BJ (cell line): ENCODE measurements at regions not wholly inside any gene's neighbourhood (a gene's known extent, or its start where the extent isn't known, plus 50 kb on each side); places are given as distances from the start of the nearest gene placed in this dataset.

Experiments
- CTCF ChIA-PET: fragments of 350-600 bp; formaldehyde crosslinking; extraction: SDS; loops from one replicate; lab custom pipeline; 2021; ENCODE audit warnings: antibody characterized with exemption, inconsistent platforms; lab: Yijun Ruan, JAX
- POLR2A ChIA-PET: fragments of 300-600 bp; sonication (Branson Sonifier 250); formaldehyde crosslinking; extraction: SDS; loops from one replicate; lab custom pipeline; 2021; ENCODE audit warnings: antibody characterized with exemption; lab: Charles Lee
- DNase-seq: peaks from one replicate; pipeline ENCODE4 v3.0.0-alpha.2; 2011; ENCODE audit warnings: low read depth
- H3K27me3 ChIP-seq: 2 replicates; pipeline ENCODE4 v1.6.0; 2011; ENCODE audit warnings: low read length; ENCODE audit not compliant: control insufficient read depth, insufficient read depth
- H3K36me3 ChIP-seq: 2 replicates; pipeline ENCODE4 v1.5.1; 2011; ENCODE audit warnings: low read length; ENCODE audit not compliant: control insufficient read depth, insufficient read depth
- H3K4me3 ChIP-seq: 2 replicates; pipeline ENCODE4 v1.5.1; 2011; ENCODE audit warnings: low read depth, mild to moderate bottlenecking, control low read depth, low read length
- TF ChIP-seq, protein P1 (sequence below): IDR thresholded peaks from 2 replicates; pipeline ENCODE4 v1.5.1; 2011; ENCODE audit warnings: low read depth, mild to moderate bottlenecking, control low read depth, inconsistent platforms, low read length, moderate library complexity; ENCODE audit not compliant: insufficient read depth

DNA sequence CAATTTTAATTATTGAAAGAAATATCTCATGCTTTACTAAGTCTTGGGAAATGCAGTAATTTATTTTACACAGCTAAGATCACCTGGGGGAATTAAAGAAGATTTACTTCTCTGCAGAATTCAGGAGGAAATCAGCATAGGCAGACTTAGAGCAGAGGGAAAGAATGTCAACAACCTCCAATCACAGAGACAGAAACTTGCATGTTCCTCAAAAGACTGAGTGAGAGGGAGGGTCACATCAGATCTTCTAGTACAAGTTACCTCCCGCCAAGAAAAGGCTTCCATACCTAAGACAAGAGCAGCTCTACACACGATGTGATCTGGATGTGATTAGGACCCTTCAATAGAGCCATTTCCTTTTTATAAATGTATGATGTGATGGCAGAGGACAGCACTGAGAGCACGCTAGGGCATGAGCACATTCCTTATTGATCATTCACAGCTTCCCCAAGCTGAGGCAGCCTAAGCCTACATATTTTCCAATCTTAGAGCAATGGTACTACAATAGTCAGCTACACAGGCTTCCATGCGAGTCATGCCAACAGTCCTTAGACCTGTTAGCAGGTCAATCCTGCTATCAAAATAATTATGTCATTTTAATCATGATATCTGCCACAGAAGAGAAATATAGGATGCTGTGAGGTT, 403.3 kb downstream of the ETNK1 start:
- TF ChIP-seq, protein P1, sequence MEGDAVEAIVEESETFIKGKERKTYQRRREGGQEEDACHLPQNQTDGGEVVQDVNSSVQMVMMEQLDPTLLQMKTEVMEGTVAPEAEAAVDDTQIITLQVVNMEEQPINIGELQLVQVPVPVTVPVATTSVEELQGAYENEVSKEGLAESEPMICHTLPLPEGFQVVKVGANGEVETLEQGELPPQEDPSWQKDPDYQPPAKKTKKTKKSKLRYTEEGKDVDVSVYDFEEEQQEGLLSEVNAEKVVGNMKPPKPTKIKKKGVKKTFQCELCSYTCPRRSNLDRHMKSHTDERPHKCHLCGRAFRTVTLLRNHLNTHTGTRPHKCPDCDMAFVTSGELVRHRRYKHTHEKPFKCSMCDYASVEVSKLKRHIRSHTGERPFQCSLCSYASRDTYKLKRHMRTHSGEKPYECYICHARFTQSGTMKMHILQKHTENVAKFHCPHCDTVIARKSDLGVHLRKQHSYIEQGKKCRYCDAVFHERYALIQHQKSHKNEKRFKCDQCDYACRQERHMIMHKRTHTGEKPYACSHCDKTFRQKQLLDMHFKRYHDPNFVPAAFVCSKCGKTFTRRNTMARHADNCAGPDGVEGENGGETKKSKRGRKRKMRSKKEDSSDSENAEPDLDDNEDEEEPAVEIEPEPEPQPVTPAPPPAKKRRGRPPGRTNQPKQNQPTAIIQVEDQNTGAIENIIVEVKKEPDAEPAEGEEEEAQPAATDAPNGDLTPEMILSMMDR: no peak
- CTCF ChIA-PET: no interaction called here
- Histone ChIP-seq H3K36me3 (no peaks in the 10 kb centered on the region), H3K4me3 (no peak overlapping the region), H3K27me3 (no peaks in the 10 kb centered on the region)
- no peak for DNase-seq
- POLR2A ChIA-PET: no interaction called here

DNA sequence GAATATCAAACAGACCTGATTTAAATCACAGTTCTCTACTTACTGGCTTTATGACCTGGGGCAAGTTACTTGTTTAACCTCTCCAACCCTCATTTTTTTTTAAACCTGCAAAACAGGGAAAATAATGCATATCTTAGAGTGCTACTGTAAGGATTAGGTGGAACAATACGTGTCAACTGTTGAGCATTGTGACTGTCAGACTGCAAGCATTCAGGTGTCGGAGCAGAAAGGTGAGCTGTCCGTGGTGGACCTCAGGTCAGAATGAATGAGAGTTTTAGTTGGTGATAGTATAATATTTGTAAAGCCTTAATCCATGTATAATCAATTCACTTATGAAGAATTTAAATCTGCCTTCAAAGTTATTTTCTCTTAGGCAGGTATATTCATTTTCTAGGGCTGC, 404.2 kb downstream of the ETNK1 start:
- POLR2A ChIA-PET: no interaction called here
- no peaks in the 10 kb centered on the region for H3K36me3 ChIP-seq
- DNase-seq: no peak
- TF ChIP-seq, protein P1: no peak
- CTCF ChIA-PET: no interaction called here
- H3K27me3 ChIP-seq: no peaks in the 10 kb centered on the region
- no peak overlapping the region for H3K4me3 ChIP-seq

DNA sequence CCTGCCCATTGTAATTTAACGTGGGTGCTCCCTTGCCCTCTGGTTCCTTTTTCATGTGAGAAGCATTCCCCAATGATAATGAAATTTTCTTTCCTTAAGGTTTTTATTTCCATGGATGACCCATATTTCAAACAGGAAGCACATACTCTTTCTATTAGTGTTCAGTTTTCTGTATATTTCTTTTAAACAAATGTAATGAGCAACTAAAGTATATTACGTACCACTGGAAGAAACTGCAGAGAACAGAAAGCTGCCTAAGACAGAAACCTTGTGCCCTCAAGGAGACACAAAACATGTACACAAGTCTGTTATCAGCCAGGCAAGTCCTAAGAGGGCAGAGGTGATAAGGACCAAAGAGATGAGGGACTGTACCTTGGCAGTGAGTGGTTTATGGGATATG, 414.9 kb downstream of the ETNK1 start:
- TF ChIP-seq, protein P1: no peak
- CTCF ChIA-PET: no interaction called here
- no peak for DNase-seq

DNA sequence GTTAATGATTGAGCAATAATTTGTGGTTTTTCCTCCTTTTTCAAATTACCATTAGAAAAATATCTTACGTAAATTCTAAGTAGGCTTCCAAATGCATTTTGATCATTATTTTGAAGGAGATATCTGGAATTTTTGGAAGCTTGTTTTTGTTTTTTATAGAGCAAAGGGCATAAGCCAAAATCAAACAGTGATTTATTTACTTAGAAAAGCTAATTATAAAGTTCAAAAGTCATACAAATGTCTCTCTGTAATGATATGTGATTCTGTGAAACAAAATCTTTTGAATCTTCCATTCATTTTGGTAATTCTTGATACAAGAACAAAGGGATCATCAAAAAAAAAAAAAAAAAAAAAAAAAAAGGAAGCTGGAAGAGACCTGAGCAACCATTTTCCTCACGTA, 416.8 kb downstream of the ETNK1 start:
- no peaks in the 10 kb centered on the region for H3K36me3 ChIP-seq
- no peak for DNase-seq
- no peaks in the 10 kb centered on the region for H3K27me3 ChIP-seq
- ChIA-PET CTCF (no interaction called here), POLR2A (no interaction called here)
- TF ChIP-seq, protein P1: no peak
- no peak overlapping the region for H3K4me3 ChIP-seq

More for the DNA sequence above, 414.9 kb downstream of the ETNK1 start:
- H3K27me3 ChIP-seq: no peaks in the 10 kb centered on the region
- POLR2A ChIA-PET: no interaction called here
- no peak overlapping the region for H3K4me3 ChIP-seq
- no peaks in the 10 kb centered on the region for H3K36me3 ChIP-seq

DNA sequence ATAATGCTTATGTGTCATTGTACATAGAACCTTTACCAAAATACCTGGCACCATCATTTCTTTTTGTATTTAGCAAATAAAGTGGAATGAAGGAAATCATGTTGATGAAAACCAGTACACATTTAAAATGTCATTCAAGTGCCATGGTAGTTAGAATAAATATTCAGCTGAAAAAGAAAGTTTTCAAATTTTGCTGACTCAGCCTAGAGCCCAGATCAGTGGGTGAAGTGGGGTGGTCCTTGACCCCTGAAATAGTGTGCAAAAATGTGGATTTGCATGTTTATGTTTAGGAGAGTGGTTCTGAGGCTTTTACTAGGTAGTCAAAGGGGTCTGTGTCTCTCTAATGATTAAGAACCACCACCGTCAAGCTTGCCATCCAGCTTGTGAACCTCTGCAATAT, 418.7 kb downstream of the ETNK1 start:
- POLR2A ChIA-PET: no interaction called here
- TF ChIP-seq, protein P1: no peak
- Histone ChIP-seq H3K4me3 (no peak overlapping the region), H3K27me3 (no peaks in the 10 kb centered on the region), H3K36me3 (no peaks in the 10 kb centered on the region)
- no peak for DNase-seq
- CTCF ChIA-PET: interaction anchor here (0.9 to 1.5 kb wide), 3 partner anchors 12 to 40 kb away, joined by 3 read pairs; no protein-coding TSS in a partner anchor
